ENCODE measurements at regions not wholly inside any gene's neighbourhood (a gene's known extent, or its start where the extent isn't known, plus 50 kb on each side); places are given as distances from the start of the nearest gene placed in this dataset.

GRCh38 chr6:78363688-78364087, 503.7 kb upstream of the IRAK1BP1 start:
- TF ChIP-seq CTCF (IDR thresholded peaks at IDR 0.05; ENCODE audit: insufficient read depth, low read length, poor library complexity, severe bottlenecking) (no peak), EZH2phosphoT487 (conservative IDR thresholded peaks at IDR 0.05; ENCODE audit: low read length) (no peak)

Data from SU-DHL-6 (cell line).